HCT116 (cell line): ENCODE measurements at regions not wholly inside any gene's neighbourhood (a gene's known extent, or its start where the extent isn't known, plus 50 kb on each side); places are given as distances from the start of the nearest gene placed in this dataset.
"Not testable (repeated sequence)": the region's sequence is repeated elsewhere in the genome, so short reads cannot be mapped to it uniquely, and the experiment has no call there.

Experiments
- ATAC-seq: fragments of 200-7000 bp; cut with Tn5 transposase; 2 replicates; pipeline ENCODE4 v1.9.1; 2020; ENCODE audit warnings: mild to moderate bottlenecking, moderate library complexity
- BruUV-seq: library from RNA; stranded (reverse); fragments of 400-500 nt; replicated peaks from 2 replicates; lab custom pipeline; 2021; lab: Mats Ljungman, UMichigan
- CTCF ChIA-PET: fragments of 300-600 bp; sonication (Branson Sonifier 250); formaldehyde crosslinking; loops from one replicate; lab custom pipeline; 2021; ENCODE audit warnings: antibody characterized with exemption; lab: Charles Lee
- POLR2A ChIA-PET: fragments of 300-600, 350-600 bp; sonication (Branson Sonifier 250); formaldehyde crosslinking; loops from one replicate; lab custom pipeline; 2021; ENCODE audit warnings: antibody characterized with exemption; lab: Charles Lee
- RAD21 ChIA-PET, 2 experiments: fragments of 300-600 bp; sonication (Branson Sonifier 250); formaldehyde crosslinking; loops; one replicate each; lab custom pipeline; 2023; ENCODE audit warnings: low total read pairs in 2 of 2; ENCODE audit not compliant: uncharacterized antibody in 2 of 2, unreplicated experiment in 2 of 2, low non-redundant PET in 1 of 2; lab: Charles Lee
- DNase-seq: peaks from one replicate; pipeline ENCODE4 v3.0.0-alpha.2; 2010; ENCODE audit warnings: low read depth, low spot score
- H2AFZ ChIP-seq: fragments of 200-600 bp; shearing (Covaris generic), sonication (generic); 2 replicates; pipeline ENCODE4 v1.6.1; 2017; ENCODE audit warnings: low read depth, mixed run types, mixed read lengths, antibody characterized with exemption, low read length; ENCODE audit not compliant: poor library complexity, severe bottlenecking
- H3K27ac ChIP-seq: 2 replicates; pipeline ENCODE4 v1.5.1; 2012; ENCODE audit warnings: low read depth, low read length
- H3K27me3 ChIP-seq: fragments of 200-600 bp; sonication (generic); 2 replicates; pipeline ENCODE4 v1.6.1; 2016; ENCODE audit warnings: mixed run types, low read length, mixed read lengths; ENCODE audit not compliant: insufficient read depth
- H3K36me3 ChIP-seq, 2 experiments: fragments of 200-500 bp in 1 of 2; fragments of 200-600 bp in 1 of 2; sonication (Bioruptor generic) in 1 of 2; sonication (generic) in 1 of 2; 2 replicates each; pipeline versions ENCODE4 v1.5.1 to v1.6.1; 2014 to 2016; ENCODE audit warnings: low read length in 2 of 2, inconsistent platforms in 1 of 2, mixed read lengths in 1 of 2, mixed run types in 1 of 2; ENCODE audit not compliant: insufficient read depth in 2 of 2, control insufficient read depth in 1 of 2
- H3K4me1 ChIP-seq, 2 experiments: fragments of 200-600 bp in 1 of 2; sonication (generic) in 1 of 2; 2 replicates each; pipeline versions ENCODE4 v1.5.1 to v1.6.1; 2012 to 2017; ENCODE audit warnings: low read length in 2 of 2, inconsistent platforms in 1 of 2, mild to moderate bottlenecking in 1 of 2, mixed read lengths in 1 of 2, mixed run types in 1 of 2, moderate library complexity in 1 of 2; ENCODE audit not compliant: insufficient read depth in 2 of 2, control insufficient read depth in 1 of 2
- H3K4me2 ChIP-seq: fragments of 200-600 bp; sonication (generic); 2 replicates; pipeline ENCODE4 v1.6.1; 2017; ENCODE audit warnings: mixed run types, low read length, mixed read lengths
- H3K4me3 ChIP-seq, 2 experiments: fragments of 200-600 bp in 1 of 2; sonication (generic) in 1 of 2; replicated peaks in 1 of 2; 2 replicates each; pipeline ENCODE4 v1.5.1; 2011 to 2016; ENCODE audit warnings: low read length in 2 of 2, control low read depth in 1 of 2, low read depth in 1 of 2, mild to moderate bottlenecking in 1 of 2, mixed read lengths in 1 of 2, mixed run types in 1 of 2
- H3K79me2 ChIP-seq: fragments of 200-600 bp; sonication (generic); 2 replicates; pipeline ENCODE4 v1.6.1; 2017; ENCODE audit warnings: mild to moderate bottlenecking, mixed run types, low read length, moderate library complexity, mixed read lengths; ENCODE audit not compliant: insufficient read depth
- H3K9ac ChIP-seq: fragments of 200-600 bp; sonication (generic); 2 replicates; pipeline ENCODE4 v1.6.1; 2016; ENCODE audit warnings: low read length, mixed read lengths
- H3K9me2 ChIP-seq: fragments of 200-600 bp; sonication (generic), shearing (Covaris generic); 2 replicates; pipeline ENCODE4 v1.6.1; 2017; ENCODE audit warnings: mixed run types, mild to moderate bottlenecking, moderate library complexity; ENCODE audit not compliant: insufficient read depth
- H3K9me3 ChIP-seq, 2 experiments: fragments of 200-500 bp in 1 of 2; fragments of 200-600 bp in 1 of 2; sonication (Bioruptor generic) in 1 of 2; sonication (generic) in 1 of 2; 2 replicates each; pipeline ENCODE4 v1.6.1; 2014 to 2017; ENCODE audit warnings: low read length in 2 of 2, mixed read lengths in 2 of 2, inconsistent platforms in 1 of 2, low read depth in 1 of 2, mild to moderate bottlenecking in 1 of 2, mixed run types in 1 of 2, moderate library complexity in 1 of 2; ENCODE audit not compliant: control insufficient read depth in 1 of 2, insufficient read depth in 1 of 2
- H4K20me1 ChIP-seq: fragments of 200-600 bp; sonication (generic), shearing (Covaris generic); 2 replicates; pipeline ENCODE4 v1.6.1; 2017; ENCODE audit warnings: mixed run types, mild to moderate bottlenecking, moderate library complexity; ENCODE audit not compliant: insufficient read depth
- CBX3 ChIP-seq: IDR thresholded peaks from 2 replicates; pipeline ENCODE4 v1.6.1; 2012; ENCODE audit warnings: low read depth
- CEBPB ChIP-seq: IDR thresholded peaks from 2 replicates; pipeline ENCODE4 v1.6.1; 2012; ENCODE audit warnings: low read depth
- ELF1 ChIP-seq: IDR thresholded peaks from 2 replicates; pipeline ENCODE4 v1.6.1; 2012; ENCODE audit warnings: low read depth, borderline replicate concordance
- EZH2phosphoT487 ChIP-seq: fragments of 200-600 bp; IDR thresholded peaks from 2 replicates; pipeline ENCODE4 v1.6.1; 2018; ENCODE audit warnings: antibody characterized with exemption, borderline replicate concordance
- RAD21 ChIP-seq: IDR thresholded peaks from 2 replicates; pipeline ENCODE4 v1.6.1; 2012; ENCODE audit warnings: low read depth, mild to moderate bottlenecking
- REST ChIP-seq: IDR thresholded peaks from 2 replicates; pipeline ENCODE4 v1.6.1; 2012; ENCODE audit warnings: low read depth
- TCF7L2 ChIP-seq: IDR thresholded peaks from 2 replicates; pipeline ENCODE4 v1.7.0; 2011; ENCODE audit warnings: borderline replicate concordance, inconsistent platforms; ENCODE audit not compliant: insufficient read depth, insufficient read length; ENCODE audit errors: extremely low read depth
- YY1 ChIP-seq: IDR thresholded peaks from 2 replicates; pipeline ENCODE4 v1.6.1; 2011; ENCODE audit warnings: low read length, low read depth, moderate library complexity, mild to moderate bottlenecking; ENCODE audit not compliant: insufficient replicate concordance; ENCODE audit errors: extremely low read depth
- intact Hi-C: fragments of 100-400 bp; cut with micrococcal nuclease; formaldehyde crosslinking; loops from 2 replicates; pipeline ENCODE4 v1.10.0; 2022

- Histone ChIP-seq H3K36me3 (no peaks in the 10 kb centered on the region), H3K79me2 (no peaks in the 10 kb centered on the region), H3K4me1 (no peaks in the 10 kb centered on the region), H4K20me1 (no peaks in the 10 kb centered on the region), H3K9me3 (no peaks in the 10 kb centered on the region), H3K4me2 (no peak overlapping the region), H3K27me3 (no peaks in the 10 kb centered on the region), H3K4me3 (no peak overlapping the region), H2AFZ (no peak overlapping the region), H3K9me2 (no peaks in the 10 kb centered on the region), H3K9ac (no peak overlapping the region), H3K27ac (no peak overlapping the region)
- CTCF ChIA-PET = no interaction called here
- BruUV-seq = no TSS peak
- RAD21 ChIA-PET = no interaction called here
- TF ChIP-seq YY1 = no peak
- TF ChIP-seq CEBPB = no peak
- TF ChIP-seq CBX3 = no peak
- no peak for TF ChIP-seq ELF1
- TF ChIP-seq EZH2phosphoT487 = no peak
- no peak for TF ChIP-seq RAD21
- TF ChIP-seq REST = no peak
- TF ChIP-seq TCF7L2 = no peak
- intact Hi-C loops = no loop called here
- ATAC-seq (no peak), DNase-seq (no peak)
- POLR2A ChIA-PET = no interaction called here
Measured at GRCh38 chr3:106850437-106850836, 526.8 kb upstream of the CCDC54 start.

DNA sequence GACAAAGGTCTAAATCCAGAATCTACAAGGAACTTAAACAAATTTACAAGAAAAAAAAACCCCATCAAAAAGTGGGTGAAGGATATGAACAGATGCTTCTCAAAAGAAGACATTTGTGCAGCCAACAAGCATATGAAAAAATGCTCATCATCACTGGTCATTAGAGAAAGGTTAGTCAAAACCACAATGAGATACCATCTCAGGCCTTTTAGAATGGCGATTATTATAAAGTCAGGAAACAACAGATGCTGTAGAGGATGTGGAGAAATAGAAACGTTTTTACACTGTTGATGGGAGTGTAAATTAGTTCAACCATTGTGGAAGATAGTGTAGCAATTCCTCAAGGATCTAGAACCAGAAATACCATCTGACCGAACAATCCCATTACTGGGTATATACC is 518.9 kb upstream of the CCDC54 start:
- ATAC-seq, H3K4me1 ChIP-seq, DNase-seq, H3K27me3 ChIP-seq, H3K9me2 ChIP-seq, H3K36me3 ChIP-seq, H3K9me3 ChIP-seq, CTCF ChIA-PET, H2AFZ ChIP-seq, H3K9ac ChIP-seq, H3K4me2 ChIP-seq, H3K79me2 ChIP-seq, POLR2A ChIA-PET, H3K27ac ChIP-seq, H4K20me1 ChIP-seq, H3K4me3 ChIP-seq, RAD21 ChIA-PET, BruUV-seq, intact Hi-C loops: not testable (repeated sequence)
